ENCODE measurements at regions not wholly inside any gene's neighbourhood (a gene's known extent, or its start where the extent isn't known, plus 50 kb on each side); places are given as distances from the start of the nearest gene placed in this dataset.

- H3K27ac ChIP-seq (ENCODE audit: low read depth, low read length): no peak overlapping the region
- no peaks in the 10 kb centered on the region for H3K9me3 ChIP-seq (ENCODE audit: control insufficient read depth, insufficient read depth, low read length)
- no peaks in the 10 kb centered on the region for H3K36me3 ChIP-seq (ENCODE audit: control insufficient read depth, insufficient read depth, low read length)
- 94% methylated on average over 2 of the region's 2 CpGs for WGBS (ENCODE audit: insufficient coverage)
- DNase-seq (ENCODE audit: low read depth in 4 of 6, low spot score in 6 of 6): no peak
- H3K4me3 ChIP-seq (ENCODE audit: low read depth, low read length): no peak overlapping the region
- no peaks in the 10 kb centered on the region for H3K27me3 ChIP-seq (ENCODE audit: control insufficient read depth, insufficient read depth, low read length)
- H3K4me1 ChIP-seq (ENCODE audit: control insufficient read depth, insufficient read depth, low read length): no peaks in the 10 kb centered on the region
Observed at GRCh38 chr5:148730270-148730669, 75.9 kb upstream of the HTR4 start.

GRCh38 chr5:148730942-148731898, 76.9 kb upstream of the HTR4 start:
- H3K27ac ChIP-seq (ENCODE audit: low read depth, low read length): no peak overlapping the region
- H3K4me1 ChIP-seq (ENCODE audit: control insufficient read depth, insufficient read depth, low read length): no peaks in the 10 kb centered on the region
- H3K27me3 ChIP-seq (ENCODE audit: control insufficient read depth, insufficient read depth, low read length): no peaks in the 10 kb centered on the region
- no peaks in the 10 kb centered on the region for H3K36me3 ChIP-seq (ENCODE audit: control insufficient read depth, insufficient read depth, low read length)
- DNase-seq (ENCODE audit: low read depth in 4 of 6, low spot score in 6 of 6): peak in 5 of 6 donors; percentile 65 to 97 (median 78)
- no peaks in the 10 kb centered on the region for H3K9me3 ChIP-seq (ENCODE audit: control insufficient read depth, insufficient read depth, low read length)
- H3K4me3 ChIP-seq (ENCODE audit: low read depth, low read length): no peak overlapping the region
- 0% methylated on average over 2 of the region's 12 CpGs for WGBS (ENCODE audit: insufficient coverage)

GRCh38 chr5:148732692-148733091, 78.4 kb upstream of the HTR4 start:
- no peak for DNase-seq (ENCODE audit: low read depth in 4 of 6, low spot score in 6 of 6)
- no peaks in the 10 kb centered on the region for H3K4me1 ChIP-seq (ENCODE audit: control insufficient read depth, insufficient read depth, low read length)
- 71% methylated on average over 2 of the region's 3 CpGs for WGBS (ENCODE audit: insufficient coverage)

GRCh38 chr5:148733601-148734438, 79.5 kb upstream of the HTR4 start:
- Histone ChIP-seq H3K27me3 (ENCODE audit: control insufficient read depth, insufficient read depth, low read length) (no peaks in the 10 kb centered on the region), H3K36me3 (ENCODE audit: control insufficient read depth, insufficient read depth, low read length) (no peaks in the 10 kb centered on the region)
- WGBS (ENCODE audit: insufficient coverage): 37% methylated on average over 7 of the region's 11 CpGs

More at GRCh38 chr5:148732692-148733091, 78.4 kb upstream of the HTR4 start:
- Histone ChIP-seq H3K27me3 (ENCODE audit: control insufficient read depth, insufficient read depth, low read length) (no peaks in the 10 kb centered on the region), H3K9me3 (ENCODE audit: control insufficient read depth, insufficient read depth, low read length) (no peaks in the 10 kb centered on the region), H3K4me3 (ENCODE audit: low read depth, low read length) (no peak overlapping the region), H3K27ac (ENCODE audit: low read depth, low read length) (no peak overlapping the region), H3K36me3 (ENCODE audit: control insufficient read depth, insufficient read depth, low read length) (no peaks in the 10 kb centered on the region)

GRCh38 chr5:148734518-148734917, 80.2 kb upstream of the HTR4 start:
- H3K36me3 ChIP-seq (ENCODE audit: control insufficient read depth, insufficient read depth, low read length): no peaks in the 10 kb centered on the region
- no peaks in the 10 kb centered on the region for H3K27me3 ChIP-seq (ENCODE audit: control insufficient read depth, insufficient read depth, low read length)
- DNase-seq (ENCODE audit: low read depth in 4 of 6, low spot score in 6 of 6): no peak
- no peaks in the 10 kb centered on the region for H3K4me1 ChIP-seq (ENCODE audit: control insufficient read depth, insufficient read depth, low read length)
- no peak overlapping the region for H3K4me3 ChIP-seq (ENCODE audit: low read depth, low read length)
- no peak overlapping the region for H3K27ac ChIP-seq (ENCODE audit: low read depth, low read length)
- no peaks in the 10 kb centered on the region for H3K9me3 ChIP-seq (ENCODE audit: control insufficient read depth, insufficient read depth, low read length)

More at GRCh38 chr5:148733601-148734438, 79.5 kb upstream of the HTR4 start:
- Histone ChIP-seq H3K4me3 (ENCODE audit: low read depth, low read length) (no peak overlapping the region), H3K27ac (ENCODE audit: low read depth, low read length) (no peak overlapping the region), H3K4me1 (ENCODE audit: control insufficient read depth, insufficient read depth, low read length) (no peaks in the 10 kb centered on the region), H3K9me3 (ENCODE audit: control insufficient read depth, insufficient read depth, low read length) (no peaks in the 10 kb centered on the region)
- DNase-seq (ENCODE audit: low read depth in 4 of 6, low spot score in 6 of 6): peak; percentile 60 to 96 (median 75)

GRCh38 chr5:148735301-148735835, 81.0 kb upstream of the HTR4 start:
- no peaks in the 10 kb centered on the region for H3K9me3 ChIP-seq (ENCODE audit: control insufficient read depth, insufficient read depth, low read length)
- H3K27ac ChIP-seq (ENCODE audit: low read depth, low read length): no peak overlapping the region
- no peaks in the 10 kb centered on the region for H3K36me3 ChIP-seq (ENCODE audit: control insufficient read depth, insufficient read depth, low read length)
- DNase-seq (ENCODE audit: low read depth in 4 of 6, low spot score in 6 of 6): no peak
- no CpG with 5 or more reads among the region's 2 CpGs for WGBS (ENCODE audit: insufficient coverage)
- no peaks in the 10 kb centered on the region for H3K27me3 ChIP-seq (ENCODE audit: control insufficient read depth, insufficient read depth, low read length)
- no peak overlapping the region for H3K4me3 ChIP-seq (ENCODE audit: low read depth, low read length)
- H3K4me1 ChIP-seq (ENCODE audit: control insufficient read depth, insufficient read depth, low read length): no peaks in the 10 kb centered on the region

- DNase-seq (ENCODE audit: low read depth in 4 of 6, low spot score in 6 of 6): no peak
- no peaks in the 10 kb centered on the region for H3K9me3 ChIP-seq (ENCODE audit: control insufficient read depth, insufficient read depth, low read length)
- no peaks in the 10 kb centered on the region for H3K27me3 ChIP-seq (ENCODE audit: control insufficient read depth, insufficient read depth, low read length)
- WGBS (ENCODE audit: insufficient coverage): 93% methylated on average over 2 of the region's 5 CpGs
- H3K4me1 ChIP-seq (ENCODE audit: control insufficient read depth, insufficient read depth, low read length): no peaks in the 10 kb centered on the region
- no peak overlapping the region for H3K4me3 ChIP-seq (ENCODE audit: low read depth, low read length)
- H3K27ac ChIP-seq (ENCODE audit: low read depth, low read length): peak overlapping the region; percentile 12
- no peaks in the 10 kb centered on the region for H3K36me3 ChIP-seq (ENCODE audit: control insufficient read depth, insufficient read depth, low read length)
Observed at GRCh38 chr5:148739023-148739422, 84.7 kb upstream of the HTR4 start.

GRCh38 chr5:148739524-148739923, 85.2 kb upstream of the HTR4 start:
- H3K36me3 ChIP-seq (ENCODE audit: control insufficient read depth, insufficient read depth, low read length): no peaks in the 10 kb centered on the region
- 100% methylated on average over 1 of the region's 2 CpGs for WGBS (ENCODE audit: insufficient coverage)
- H3K4me1 ChIP-seq (ENCODE audit: control insufficient read depth, insufficient read depth, low read length): no peaks in the 10 kb centered on the region

GRCh38 chr5:148740079-148740858, 85.9 kb upstream of the HTR4 start:
- Histone ChIP-seq H3K36me3 (ENCODE audit: control insufficient read depth, insufficient read depth, low read length) (no peaks in the 10 kb centered on the region), H3K4me1 (ENCODE audit: control insufficient read depth, insufficient read depth, low read length) (no peaks in the 10 kb centered on the region), H3K9me3 (ENCODE audit: control insufficient read depth, insufficient read depth, low read length) (no peaks in the 10 kb centered on the region), H3K27ac (ENCODE audit: low read depth, low read length) (no peak overlapping the region), H3K4me3 (ENCODE audit: low read depth, low read length) (no peak overlapping the region), H3K27me3 (ENCODE audit: control insufficient read depth, insufficient read depth, low read length) (no peaks in the 10 kb centered on the region)
- WGBS (ENCODE audit: insufficient coverage): 83% methylated on average over 4 of the region's 8 CpGs
- no peak for DNase-seq (ENCODE audit: low read depth in 4 of 6, low spot score in 6 of 6)

More at GRCh38 chr5:148739524-148739923, 85.2 kb upstream of the HTR4 start:
- Histone ChIP-seq H3K27me3 (ENCODE audit: control insufficient read depth, insufficient read depth, low read length) (no peaks in the 10 kb centered on the region), H3K4me3 (ENCODE audit: low read depth, low read length) (no peak overlapping the region), H3K27ac (ENCODE audit: low read depth, low read length) (peak overlapping the region; percentile 12), H3K9me3 (ENCODE audit: control insufficient read depth, insufficient read depth, low read length) (no peaks in the 10 kb centered on the region)
- peak in 1 of 6 donors; percentile 60 for DNase-seq (ENCODE audit: low read depth in 4 of 6, low spot score in 6 of 6)

Measured in spinal cord (tissue), 9 donors.